ENCODE measurements at regions not wholly inside any gene's neighbourhood (a gene's known extent, or its start where the extent isn't known, plus 50 kb on each side); places are given as distances from the start of the nearest gene placed in this dataset.

- Histone ChIP-seq H3K9me3 (ENCODE audit: low read length) (no peaks in the 10 kb centered on the region), H3F3A (ENCODE audit: insufficient read depth, low read length) (no peaks in the 10 kb centered on the region), H3K79me2 (ENCODE audit: insufficient read depth, low read length) (no peaks in the 10 kb centered on the region), H4K20me1 (ENCODE audit: insufficient read depth, low read length) (no peaks in the 10 kb centered on the region), H3K4me3 (ENCODE audit: low read depth, low read length, poor library complexity, severe bottlenecking) (no peak overlapping the region), H3K36me3 (ENCODE audit: insufficient read depth, low read length) (no peaks in the 10 kb centered on the region), H3K9me2 (ENCODE audit: low read depth, low read length) (no peaks in the 10 kb centered on the region), H3K27me3 (ENCODE audit: insufficient read depth, low read length) (no peaks in the 10 kb centered on the region), H2AFZ (ENCODE audit: low read length) (no peak overlapping the region), H3K4me1 (ENCODE audit: insufficient read depth, low read length, severe bottlenecking) (no peaks in the 10 kb centered on the region), H3K27ac (ENCODE audit: low read depth, low read length, poor library complexity, severe bottlenecking) (no peak overlapping the region), H3K9ac (ENCODE audit: low read length) (no peak overlapping the region), H3K4me2 (ENCODE audit: low read length) (no peak overlapping the region)
- TF ChIP-seq CTCF (IDR thresholded peaks at IDR 0.05; ENCODE audit: low read length): no peak
- no peak for TF ChIP-seq EZH2 (IDR thresholded peaks at IDR 0.05; ENCODE audit: borderline replicate concordance, low read length)
Measured at GRCh38 chr2:14713248-14713647, 80.7 kb downstream of the LRATD1 start.

- H3K27me3 ChIP-seq (ENCODE audit: insufficient read depth, low read length): no peaks in the 10 kb centered on the region
- H2AFZ ChIP-seq (ENCODE audit: low read length): no peak overlapping the region
- TF ChIP-seq CTCF (IDR thresholded peaks at IDR 0.05; ENCODE audit: low read length): no peak
- H3F3A ChIP-seq (ENCODE audit: insufficient read depth, low read length): no peaks in the 10 kb centered on the region
- H3K9me2 ChIP-seq (ENCODE audit: low read depth, low read length): no peaks in the 10 kb centered on the region
- H3K36me3 ChIP-seq (ENCODE audit: insufficient read depth, low read length): no peaks in the 10 kb centered on the region
- no peak overlapping the region for H3K4me2 ChIP-seq (ENCODE audit: low read length)
- no peak overlapping the region for H3K27ac ChIP-seq (ENCODE audit: low read depth, low read length, poor library complexity, severe bottlenecking)
- H3K4me3 ChIP-seq (ENCODE audit: low read depth, low read length, poor library complexity, severe bottlenecking): no peak overlapping the region
- H3K79me2 ChIP-seq (ENCODE audit: insufficient read depth, low read length): no peaks in the 10 kb centered on the region
- no peaks in the 10 kb centered on the region for H3K4me1 ChIP-seq (ENCODE audit: insufficient read depth, low read length, severe bottlenecking)
- no peak overlapping the region for H3K9ac ChIP-seq (ENCODE audit: low read length)
- H4K20me1 ChIP-seq (ENCODE audit: insufficient read depth, low read length): no peaks in the 10 kb centered on the region
- H3K9me3 ChIP-seq (ENCODE audit: low read length): no peaks in the 10 kb centered on the region
Measured at GRCh38 chr2:14715600-14715999, 83.1 kb downstream of the LRATD1 start.

- Histone ChIP-seq H3K9ac (ENCODE audit: low read length) (no peak overlapping the region), H3K4me2 (ENCODE audit: low read length) (no peak overlapping the region), H3K27me3 (ENCODE audit: insufficient read depth, low read length) (no peaks in the 10 kb centered on the region), H3K4me1 (ENCODE audit: insufficient read depth, low read length, severe bottlenecking) (no peaks in the 10 kb centered on the region), H3K4me3 (ENCODE audit: low read depth, low read length, poor library complexity, severe bottlenecking) (no peak overlapping the region), H3F3A (ENCODE audit: insufficient read depth, low read length) (no peaks in the 10 kb centered on the region), H3K9me2 (ENCODE audit: low read depth, low read length) (no peaks in the 10 kb centered on the region), H3K79me2 (ENCODE audit: insufficient read depth, low read length) (no peaks in the 10 kb centered on the region), H3K9me3 (ENCODE audit: low read length) (no peaks in the 10 kb centered on the region), H3K36me3 (ENCODE audit: insufficient read depth, low read length) (no peaks in the 10 kb centered on the region), H3K27ac (ENCODE audit: low read depth, low read length, poor library complexity, severe bottlenecking) (no peak overlapping the region), H4K20me1 (ENCODE audit: insufficient read depth, low read length) (no peaks in the 10 kb centered on the region), H2AFZ (ENCODE audit: low read length) (no peak overlapping the region)
- TF ChIP-seq CTCF (IDR thresholded peaks at IDR 0.05; ENCODE audit: low read length) (no peak), EZH2 (IDR thresholded peaks at IDR 0.05; ENCODE audit: borderline replicate concordance, low read length) (no peak)
Measured at GRCh38 chr2:14716319-14716718, 83.8 kb downstream of the LRATD1 start.

Measured in OCI-LY1 (cell line).